ENCODE measurements at regions not wholly inside any gene's neighbourhood (a gene's known extent, or its start where the extent isn't known, plus 50 kb on each side); places are given as distances from the start of the nearest gene placed in this dataset.
A peak's percentile ranks its signal among the peaks of the same experiment; 100 is the strongest.

DNA sequence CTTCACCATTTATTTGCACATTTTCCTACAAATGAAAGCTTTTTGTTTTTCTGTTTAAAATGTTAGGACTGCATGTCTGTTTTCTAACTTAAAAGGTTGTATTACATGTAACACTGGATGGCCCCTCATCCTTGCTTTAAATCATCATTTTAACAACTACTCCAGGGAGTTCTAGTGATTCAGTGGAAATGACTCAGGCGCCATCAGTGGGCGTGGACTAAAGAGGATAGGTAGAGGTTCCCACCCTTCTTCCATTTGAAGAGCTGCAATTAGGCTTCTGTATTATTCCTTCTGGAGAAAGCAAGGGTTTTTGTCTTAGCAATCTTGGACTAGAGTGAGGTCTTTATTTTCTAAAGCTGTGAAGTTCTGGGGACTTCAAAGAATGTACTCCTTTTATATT is 213.7 kb downstream of the TMEM38B start:
- no peak for DNase-seq (ENCODE audit: low read depth, low spot score)
- H3K4me3 ChIP-seq (ENCODE audit: low read depth, low read length): no peak overlapping the region
- in situ Hi-C loops (cut with HindIII; ENCODE audit: low sequenced_read_pairs): no loop called here
- TF ChIP-seq, protein P1, sequence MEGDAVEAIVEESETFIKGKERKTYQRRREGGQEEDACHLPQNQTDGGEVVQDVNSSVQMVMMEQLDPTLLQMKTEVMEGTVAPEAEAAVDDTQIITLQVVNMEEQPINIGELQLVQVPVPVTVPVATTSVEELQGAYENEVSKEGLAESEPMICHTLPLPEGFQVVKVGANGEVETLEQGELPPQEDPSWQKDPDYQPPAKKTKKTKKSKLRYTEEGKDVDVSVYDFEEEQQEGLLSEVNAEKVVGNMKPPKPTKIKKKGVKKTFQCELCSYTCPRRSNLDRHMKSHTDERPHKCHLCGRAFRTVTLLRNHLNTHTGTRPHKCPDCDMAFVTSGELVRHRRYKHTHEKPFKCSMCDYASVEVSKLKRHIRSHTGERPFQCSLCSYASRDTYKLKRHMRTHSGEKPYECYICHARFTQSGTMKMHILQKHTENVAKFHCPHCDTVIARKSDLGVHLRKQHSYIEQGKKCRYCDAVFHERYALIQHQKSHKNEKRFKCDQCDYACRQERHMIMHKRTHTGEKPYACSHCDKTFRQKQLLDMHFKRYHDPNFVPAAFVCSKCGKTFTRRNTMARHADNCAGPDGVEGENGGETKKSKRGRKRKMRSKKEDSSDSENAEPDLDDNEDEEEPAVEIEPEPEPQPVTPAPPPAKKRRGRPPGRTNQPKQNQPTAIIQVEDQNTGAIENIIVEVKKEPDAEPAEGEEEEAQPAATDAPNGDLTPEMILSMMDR (IDR thresholded peaks at IDR 0.05; ENCODE audit: low read depth, low read length): no peak

DNA sequence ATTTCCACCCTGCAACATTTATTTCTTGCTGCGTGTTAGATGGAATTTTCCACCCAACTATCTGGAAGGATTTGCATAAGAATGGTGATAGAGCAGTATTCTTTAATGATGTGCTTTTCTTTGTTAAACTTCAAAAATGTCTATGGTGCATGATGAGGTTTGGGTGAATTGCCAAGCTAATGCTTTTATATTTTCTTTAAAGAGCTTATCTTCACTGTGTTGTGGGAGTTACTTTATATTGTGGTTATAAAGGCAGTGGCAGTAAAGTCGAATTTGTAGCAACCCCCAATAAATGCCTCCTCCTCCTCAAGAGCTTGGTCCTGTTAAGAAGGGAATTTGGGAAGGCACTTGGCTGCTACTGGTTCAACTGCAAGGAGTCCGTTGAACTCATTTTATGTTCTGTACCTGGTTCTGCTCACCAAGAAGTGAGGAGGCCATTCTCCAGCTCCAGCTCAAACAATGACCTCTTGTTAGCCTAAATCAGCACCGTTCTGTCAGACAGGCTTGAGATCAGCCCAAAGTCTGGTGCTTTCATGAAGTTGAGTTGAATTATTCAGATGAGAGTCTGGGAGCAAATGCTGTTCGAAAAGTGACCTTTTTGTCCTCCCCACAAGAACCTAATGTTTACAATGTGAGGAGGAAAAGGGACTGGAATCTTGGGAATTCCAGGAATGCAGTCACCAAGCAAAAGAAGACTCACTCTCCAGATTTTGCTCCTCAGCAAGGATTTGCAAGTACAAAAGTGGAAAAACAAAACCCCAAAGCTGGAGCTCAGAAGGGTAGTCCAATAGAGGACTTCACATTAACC is 217.0 kb downstream of the TMEM38B start:
- in situ Hi-C loops (cut with HindIII; ENCODE audit: low sequenced_read_pairs): no loop called here
- TF ChIP-seq, protein P1 (IDR thresholded peaks at IDR 0.05; ENCODE audit: low read depth, low read length): no peak
- DNase-seq (ENCODE audit: low read depth, low spot score): peak; percentile 15

DNA sequence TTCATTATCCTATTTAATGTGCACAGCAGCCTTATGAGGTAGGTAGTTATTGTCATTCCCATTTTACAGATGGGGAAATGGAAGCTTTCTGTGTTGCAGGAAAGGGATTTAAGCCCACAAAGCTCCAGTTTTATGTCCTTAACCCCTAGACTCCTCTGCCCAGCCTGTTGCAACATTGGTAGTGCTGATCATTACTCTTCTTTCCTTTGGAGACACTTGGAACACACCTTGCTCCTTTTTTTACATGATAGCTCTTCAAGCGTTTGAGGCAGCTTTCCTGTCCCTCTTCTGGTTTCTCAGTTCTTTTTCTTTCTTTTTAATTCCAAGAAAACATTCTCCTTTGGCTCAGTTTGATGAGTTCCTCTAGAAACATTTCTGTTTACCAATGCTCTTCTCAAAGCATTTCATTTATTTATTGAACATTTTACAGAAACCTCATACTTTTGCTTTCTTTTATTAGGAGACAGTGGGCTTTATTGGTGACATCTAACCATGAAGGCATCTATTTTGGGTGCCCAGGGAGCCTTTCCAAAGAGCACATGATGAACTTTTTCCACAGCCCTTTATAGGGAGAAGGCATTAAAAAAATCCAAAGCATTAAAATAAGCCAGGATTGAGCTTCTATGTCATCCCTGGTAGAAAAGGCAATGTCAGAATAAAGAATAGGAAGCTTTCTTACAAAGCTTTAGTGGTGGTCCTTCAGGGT is 218.0 kb downstream of the TMEM38B start:
- in situ Hi-C loops (cut with HindIII; ENCODE audit: low sequenced_read_pairs): no loop called here
- TF ChIP-seq, protein P1 (IDR thresholded peaks at IDR 0.05; ENCODE audit: low read depth, low read length): no peak
- no peak overlapping the region for H3K4me3 ChIP-seq (ENCODE audit: low read depth, low read length)
- no peak for DNase-seq (ENCODE audit: low read depth, low spot score)

More for the DNA sequence above, 217.0 kb downstream of the TMEM38B start:
- no peak overlapping the region for H3K4me3 ChIP-seq (ENCODE audit: low read depth, low read length)

DNA sequence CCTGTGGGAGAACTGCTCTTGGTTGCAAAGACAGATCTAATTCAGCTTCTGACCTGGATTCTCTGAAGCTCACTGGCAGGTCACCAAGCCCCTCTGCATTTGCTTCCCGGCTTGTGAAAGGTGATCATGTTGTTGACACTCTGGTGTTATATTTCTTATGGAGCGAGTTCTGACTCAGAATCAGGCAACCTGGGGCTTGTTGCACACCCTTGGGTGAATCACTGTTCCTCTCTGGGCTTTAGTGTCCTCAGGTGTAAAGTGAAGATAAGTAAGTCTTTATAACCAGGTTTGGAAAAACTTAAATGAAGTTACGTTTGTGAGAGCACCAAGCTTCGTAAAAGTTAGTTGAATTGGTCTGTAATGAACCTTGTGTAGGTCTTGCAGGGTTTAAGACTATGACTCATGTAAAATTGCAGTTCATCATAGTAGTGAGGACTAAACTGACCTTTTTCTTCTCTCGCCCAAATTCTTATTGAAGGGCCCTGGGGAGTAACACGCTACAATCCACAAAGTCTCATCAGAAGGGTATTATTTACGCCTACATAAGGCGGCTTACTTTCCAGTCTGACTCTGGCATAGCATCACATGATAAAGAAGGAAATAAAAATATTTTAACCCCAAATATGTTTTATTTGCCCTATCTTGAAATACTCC is 218.6 kb downstream of the TMEM38B start:
- H3K4me3 ChIP-seq (ENCODE audit: low read depth, low read length): no peak overlapping the region
- in situ Hi-C loops (cut with HindIII; ENCODE audit: low sequenced_read_pairs): no loop called here
- DNase-seq (ENCODE audit: low read depth, low spot score): peak; percentile 14
- TF ChIP-seq, protein P1 (IDR thresholded peaks at IDR 0.05; ENCODE audit: low read depth, low read length): no peak

DNA sequence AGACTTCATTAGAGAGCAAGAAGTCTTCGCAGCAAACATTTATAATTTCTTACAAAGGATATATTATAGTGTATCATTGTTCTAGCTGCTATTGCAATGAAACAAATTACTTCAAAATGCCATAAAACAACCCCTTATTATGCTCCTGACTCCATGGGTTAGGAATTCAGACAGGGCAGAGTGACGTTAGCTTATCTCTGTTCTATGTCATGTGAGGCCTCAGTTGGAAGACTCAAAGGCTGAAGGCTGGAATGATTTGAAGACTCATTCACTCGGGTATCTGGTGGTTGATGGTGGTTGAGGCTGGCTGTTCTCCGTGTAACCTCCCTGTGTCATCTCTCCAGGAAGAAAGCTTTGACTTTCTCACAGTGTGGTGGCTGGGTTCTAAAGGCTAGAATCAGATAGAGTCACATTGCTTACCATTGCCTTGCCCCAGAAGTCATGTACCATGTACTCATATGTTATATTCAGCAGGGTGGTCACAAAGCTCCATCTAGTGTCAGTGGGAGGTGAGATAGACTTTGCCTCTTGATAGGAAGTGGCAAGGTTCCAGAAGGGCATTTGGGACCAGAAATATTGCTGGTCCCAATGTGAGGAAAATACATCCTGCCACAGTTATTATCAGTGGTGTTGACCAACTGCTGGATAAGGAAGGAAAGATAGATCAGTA is 226.9 kb downstream of the TMEM38B start:
- in situ Hi-C loops (cut with HindIII; ENCODE audit: low sequenced_read_pairs): no loop called here

More for the DNA sequence above, 226.9 kb downstream of the TMEM38B start:
- no peak overlapping the region for H3K4me3 ChIP-seq (ENCODE audit: low read depth, low read length)
- DNase-seq (ENCODE audit: low read depth, low spot score): no peak
- TF ChIP-seq, protein P1 (IDR thresholded peaks at IDR 0.05; ENCODE audit: low read depth, low read length): no peak

Measured in astrocyte of the spinal cord (primary cell).